SHP77 (cell line): ENCODE measurements at regions not wholly inside any gene's neighbourhood (a gene's known extent, or its start where the extent isn't known, plus 50 kb on each side); places are given as distances from the start of the nearest gene placed in this dataset.

Experiments
- DNase-seq, 2 experiments: peaks; one replicate each; lab custom pipeline; 2025; lab: John Stamatoyannopoulos, UW

DNA sequence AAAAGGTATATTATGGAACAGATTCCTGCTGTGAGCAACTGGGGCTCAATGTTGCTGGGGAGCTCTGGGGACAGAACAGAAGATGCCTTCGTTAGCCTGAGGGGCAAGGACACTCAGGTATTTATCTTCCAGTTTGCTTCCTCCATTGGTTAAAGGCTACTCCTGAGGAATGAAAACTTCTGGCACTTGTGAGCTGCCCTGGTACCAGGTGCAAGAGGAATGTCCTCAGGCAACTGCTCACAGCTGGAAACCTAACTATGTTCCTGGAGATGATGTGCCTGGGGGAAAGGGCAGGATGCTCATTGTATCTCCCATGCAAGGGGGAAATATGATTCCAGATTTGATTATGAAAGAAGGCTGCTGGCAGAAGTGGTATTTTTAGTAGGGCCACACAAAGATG lies 54.0 kb upstream of the BBX start:
- DNase-seq, result no peak

DNA sequence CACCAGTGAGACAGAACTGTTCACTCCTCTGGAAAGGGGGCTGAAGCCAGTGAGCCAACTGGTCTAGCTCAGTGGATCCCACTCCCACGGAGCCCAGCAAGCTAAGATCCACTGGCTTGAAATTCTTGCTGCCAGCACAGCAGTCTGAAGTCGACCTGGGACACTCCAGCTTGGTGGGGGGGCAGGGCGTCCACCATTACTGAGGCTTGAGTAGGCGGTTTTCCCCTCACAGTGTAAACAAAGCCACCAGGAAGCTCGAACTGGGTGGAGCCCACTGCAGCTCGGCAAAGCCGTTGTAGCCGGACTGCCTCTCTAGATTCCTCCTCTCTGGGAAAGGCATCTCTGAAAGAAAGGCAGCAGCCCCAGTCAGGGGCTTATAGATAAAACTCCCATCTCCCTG lies 52.3 kb upstream of the BBX start:
- DNase-seq, result peak in 1 of 2 experiments; percentile 10
